ENCODE measurements at regions not wholly inside any gene's neighbourhood (a gene's known extent, or its start where the extent isn't known, plus 50 kb on each side); places are given as distances from the start of the nearest gene placed in this dataset.
A peak's percentile ranks its signal among the peaks of the same experiment; 100 is the strongest.

DNA sequence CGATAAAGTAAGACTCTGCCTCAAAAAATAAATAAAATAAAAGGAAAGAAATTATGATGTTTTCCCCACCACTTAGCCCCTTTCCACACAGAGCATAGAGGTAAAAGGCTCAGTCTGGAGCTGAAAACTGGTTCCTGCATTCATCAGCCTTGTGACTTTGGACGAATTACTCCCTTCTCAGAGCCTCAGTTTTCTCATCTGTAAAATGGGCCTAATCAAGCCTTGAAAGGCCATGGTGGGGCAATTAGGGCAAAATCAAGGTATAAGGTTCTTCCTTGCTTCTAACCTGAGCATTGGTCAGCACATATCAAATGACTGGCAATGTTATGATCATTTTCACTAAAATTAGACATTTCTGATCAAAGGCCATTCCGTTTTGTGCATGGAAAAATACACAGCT is 417.7 kb downstream of the MN1 start:
- DNase-seq (ENCODE audit: low spot score) = no peak
- in situ Hi-C loops (cut with HindIII; ENCODE audit: low sequenced_read_pairs) = no loop called here

- in situ Hi-C loops (cut with HindIII; ENCODE audit: low sequenced_read_pairs) = no loop called here
Measured at GRCh38 chr22:27385261-27385998, 416.1 kb downstream of the MN1 start.

DNA sequence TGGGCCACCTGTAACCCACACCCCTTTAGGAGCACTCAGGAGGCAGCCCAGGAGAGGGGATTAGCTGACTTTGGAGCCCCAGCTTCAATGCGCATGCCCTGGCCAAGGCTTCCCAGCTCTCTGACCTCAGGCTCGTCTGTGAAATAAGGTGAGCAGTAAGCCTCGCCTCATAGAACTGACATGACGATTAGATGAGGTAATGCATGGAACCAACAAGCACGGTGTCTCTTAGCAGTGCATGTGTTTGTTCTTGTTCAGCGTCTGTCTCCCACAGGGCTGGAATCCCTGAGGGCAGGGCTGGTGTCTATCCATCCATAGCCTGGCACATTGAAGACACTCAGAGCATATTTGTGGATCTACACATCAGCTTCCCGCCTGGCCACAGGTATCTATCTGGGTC is 415.4 kb downstream of the MN1 start:
- no peak for DNase-seq (ENCODE audit: low spot score)

More at GRCh38 chr22:27385261-27385998, 416.1 kb downstream of the MN1 start:
- no peak for DNase-seq (ENCODE audit: low spot score)

DNA sequence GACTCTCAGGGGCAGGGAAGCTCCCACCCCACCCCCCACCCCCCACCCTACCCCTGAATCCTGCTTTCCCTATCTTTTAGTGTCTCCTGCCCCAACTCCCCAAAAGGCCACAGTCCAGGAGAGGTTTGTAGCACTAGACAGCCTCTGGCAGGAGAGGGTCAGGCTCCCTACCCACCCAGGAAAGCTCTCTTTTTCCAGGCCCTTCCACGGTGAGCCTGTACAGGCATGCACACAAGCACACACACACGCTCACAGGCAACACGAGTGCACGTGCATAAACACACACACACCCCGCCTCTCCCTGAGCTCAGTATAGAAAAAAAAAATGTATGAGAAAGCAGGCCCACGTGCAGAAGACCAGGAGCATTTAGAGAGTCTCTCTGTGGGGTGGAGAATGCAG is 414.0 kb downstream of the MN1 start:
- DNase-seq (ENCODE audit: low spot score) = no peak
- in situ Hi-C loops (cut with HindIII; ENCODE audit: low sequenced_read_pairs) = no loop called here

More for the DNA sequence above, 415.4 kb downstream of the MN1 start:
- in situ Hi-C loops (cut with HindIII; ENCODE audit: low sequenced_read_pairs) = no loop called here

GRCh38 chr22:27388090-27388600 is 413.4 kb downstream of the MN1 start:
- in situ Hi-C loops (cut with HindIII; ENCODE audit: low sequenced_read_pairs) = no loop called here
- no peak for DNase-seq (ENCODE audit: low spot score)

DNA sequence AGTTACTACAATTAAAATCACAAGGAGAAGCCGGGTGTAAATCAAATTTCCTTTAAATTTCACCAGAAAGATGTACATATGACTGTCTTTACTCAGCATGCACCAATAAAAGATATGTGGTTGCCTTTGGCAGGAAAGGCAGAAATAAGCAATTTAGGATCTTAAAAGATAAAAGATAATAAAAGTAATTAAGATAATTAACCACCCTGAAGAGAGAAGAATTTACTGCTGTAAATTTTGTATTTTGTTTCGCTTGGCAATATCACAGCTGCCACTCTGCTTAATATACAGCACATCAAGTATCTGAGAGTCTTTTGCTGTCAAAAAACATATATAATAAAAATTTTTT is 411.9 kb downstream of the MN1 start:
- no peak for DNase-seq (ENCODE audit: low spot score)
- in situ Hi-C loops (cut with HindIII; ENCODE audit: low sequenced_read_pairs) = no loop called here

GRCh38 chr22:27391092-27391770 is 410.3 kb downstream of the MN1 start:
- DNase-seq (ENCODE audit: low spot score) = no peak
- in situ Hi-C loops (cut with HindIII; ENCODE audit: low sequenced_read_pairs) = no loop called here

GRCh38 chr22:27393371-27393770 is 408.2 kb downstream of the MN1 start:
- in situ Hi-C loops (cut with HindIII; ENCODE audit: low sequenced_read_pairs) = no loop called here
- no peak for DNase-seq (ENCODE audit: low spot score)

GRCh38 chr22:27394806-27395404 is 406.7 kb downstream of the MN1 start:
- in situ Hi-C loops (cut with HindIII; ENCODE audit: low sequenced_read_pairs) = no loop called here
- no peak for DNase-seq (ENCODE audit: low spot score)

DNA sequence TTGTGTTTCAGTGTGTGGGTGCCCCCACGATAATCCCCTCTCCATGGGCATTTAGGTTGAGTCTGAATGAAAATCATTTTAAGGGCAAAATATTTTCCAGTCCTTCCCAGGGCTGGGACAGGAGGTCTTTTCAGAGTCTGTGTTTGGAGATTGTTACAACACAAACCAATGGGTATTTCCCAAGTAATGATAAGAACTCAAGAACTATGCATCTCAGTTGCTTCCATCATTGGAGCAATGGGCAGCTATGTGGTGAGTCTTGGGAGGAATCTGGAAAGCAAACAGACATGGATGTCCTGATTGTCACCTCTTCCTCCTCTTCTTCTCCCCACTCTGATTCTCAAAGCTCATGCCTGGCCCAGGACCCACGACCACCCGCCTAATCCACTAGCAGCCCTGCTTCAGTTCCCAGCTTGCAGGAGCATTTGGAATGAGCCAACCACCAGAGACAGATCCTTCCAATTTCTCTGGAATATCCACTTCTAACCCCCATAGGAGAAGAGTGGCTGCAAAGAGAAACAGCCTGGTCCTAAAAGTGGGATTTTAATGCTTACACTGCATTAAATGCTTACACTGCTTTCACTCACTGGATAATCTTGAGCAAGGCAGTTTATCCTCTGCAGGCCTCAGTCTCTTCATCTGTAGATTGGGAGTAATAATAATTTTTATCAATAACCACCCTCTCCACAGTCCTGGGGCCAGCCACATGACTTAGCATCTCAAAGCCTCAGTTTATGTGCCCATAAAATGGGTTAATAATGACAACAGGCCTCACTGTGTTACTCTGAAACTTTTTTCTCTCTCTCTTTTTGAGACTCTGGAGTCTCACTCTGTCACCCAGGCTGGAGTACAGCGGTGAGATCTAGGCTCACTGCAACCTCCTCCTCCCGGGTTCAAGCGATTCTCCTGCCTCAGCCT is 404.3 kb downstream of the MN1 start:
- in situ Hi-C loops (cut with HindIII; ENCODE audit: low sequenced_read_pairs) = no loop called here
- DNase-seq (ENCODE audit: low spot score) = no peak

GRCh38 chr22:27397954-27398342 is 403.6 kb downstream of the MN1 start:
- in situ Hi-C loops (cut with HindIII; ENCODE audit: low sequenced_read_pairs) = no loop called here

GRCh38 chr22:27399161-27399560 is 402.4 kb downstream of the MN1 start:
- in situ Hi-C loops (cut with HindIII; ENCODE audit: low sequenced_read_pairs) = no loop called here
- DNase-seq (ENCODE audit: low spot score) = no peak

More at GRCh38 chr22:27397954-27398342, 403.6 kb downstream of the MN1 start:
- no peak for DNase-seq (ENCODE audit: low spot score)

DNA sequence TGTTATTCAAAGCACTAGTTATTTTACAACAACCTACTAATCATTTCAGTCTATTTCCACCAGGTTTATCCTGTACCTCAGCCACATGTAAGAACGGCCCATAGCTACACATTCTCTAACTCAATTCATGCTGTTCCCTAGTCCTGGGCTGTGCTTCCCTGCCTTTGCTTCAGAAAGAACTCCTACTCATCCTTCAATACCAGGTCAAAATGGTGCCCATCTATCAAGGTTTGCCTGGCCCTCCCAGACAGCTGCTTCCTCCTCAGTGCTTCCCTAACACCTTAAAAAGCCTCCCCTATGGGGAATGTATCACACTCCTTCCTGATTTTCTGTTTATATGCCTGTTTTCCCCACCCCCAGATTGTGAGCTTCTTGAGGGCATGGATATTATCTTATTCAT is 400.7 kb downstream of the MN1 start:
- in situ Hi-C loops (cut with HindIII; ENCODE audit: low sequenced_read_pairs) = no loop called here

DNA sequence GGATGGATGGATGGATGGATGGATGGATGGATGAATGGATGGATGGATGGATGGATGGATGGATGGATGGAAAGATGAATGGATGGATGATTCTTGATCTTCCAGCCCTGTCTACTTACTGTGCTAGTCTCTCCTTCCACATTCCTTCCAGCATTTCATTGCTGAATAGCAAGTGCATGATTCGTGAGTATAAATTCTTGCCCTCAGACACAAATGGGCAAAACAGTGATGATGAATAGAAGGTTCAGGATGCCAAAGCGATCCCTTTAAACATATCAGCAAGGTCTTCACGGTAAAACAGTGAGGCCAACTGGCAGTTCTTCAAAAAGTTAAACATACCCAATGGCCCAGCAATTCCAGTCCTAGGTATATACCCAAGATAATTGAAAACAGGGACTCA is 400.2 kb downstream of the MN1 start:
- DNase-seq (ENCODE audit: low spot score) = no peak

More for the DNA sequence above, 400.7 kb downstream of the MN1 start:
- no peak for DNase-seq (ENCODE audit: low spot score)

DNA sequence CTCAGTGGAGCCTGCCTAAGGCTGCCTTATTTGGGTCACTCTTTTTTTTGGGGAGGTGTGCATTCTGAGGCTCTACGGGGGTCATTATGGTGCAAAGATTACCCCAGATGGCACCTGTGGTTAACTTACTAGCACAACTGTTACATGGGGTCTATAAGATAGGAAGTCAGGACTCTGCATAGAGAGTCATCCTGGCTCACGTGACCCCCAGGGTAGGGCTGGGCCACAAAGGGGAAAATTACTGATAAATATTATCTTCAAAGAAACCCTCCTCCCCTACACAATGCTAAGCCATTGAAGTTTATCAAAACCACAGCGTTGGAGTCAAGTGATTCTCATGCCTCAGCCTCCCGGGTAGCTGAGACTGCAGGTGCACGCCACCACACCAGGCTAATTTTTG is 397.1 kb downstream of the MN1 start:
- in situ Hi-C loops (cut with HindIII; ENCODE audit: low sequenced_read_pairs) = no loop called here
- no peak for DNase-seq (ENCODE audit: low spot score)

More for the DNA sequence above, 400.2 kb downstream of the MN1 start:
- in situ Hi-C loops (cut with HindIII; ENCODE audit: low sequenced_read_pairs) = no loop called here

DNA sequence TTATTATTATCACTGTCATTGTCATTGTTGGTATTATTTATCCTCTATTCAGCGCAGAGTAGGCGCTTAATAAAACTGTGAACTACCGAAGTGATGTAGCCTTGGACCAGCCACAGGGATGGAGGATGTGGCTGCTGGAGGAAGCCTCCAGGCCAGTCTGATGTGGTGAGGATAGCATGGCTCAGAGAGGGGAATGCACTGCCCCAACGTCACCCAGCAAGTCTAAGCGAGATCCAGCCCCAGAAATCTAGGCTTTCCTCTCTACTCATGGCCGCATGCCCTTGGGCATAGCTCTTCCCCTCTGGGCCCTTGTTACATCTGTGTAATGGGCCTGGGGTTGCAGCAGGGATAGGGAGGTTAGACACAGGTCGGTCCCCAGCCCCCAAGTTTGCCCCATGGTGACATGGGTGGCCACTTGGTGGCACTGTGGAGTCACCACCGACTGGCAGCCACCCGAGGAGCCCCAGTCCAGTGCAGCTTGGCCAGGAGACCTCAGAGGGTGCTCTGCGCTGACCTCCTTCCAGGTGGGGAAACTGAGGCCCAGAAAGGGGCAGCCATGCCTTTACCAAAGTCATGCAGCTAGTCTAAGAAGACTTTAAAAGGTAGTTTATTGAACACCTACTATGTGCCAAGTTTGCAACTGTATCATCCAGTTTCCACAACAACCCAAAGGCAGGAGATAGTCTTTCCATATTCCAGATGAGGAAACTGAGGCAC is 395.7 kb downstream of the MN1 start:
- in situ Hi-C loops (cut with HindIII; ENCODE audit: low sequenced_read_pairs) = no loop called here
- peak; percentile 0 for DNase-seq (ENCODE audit: low spot score)

DNA sequence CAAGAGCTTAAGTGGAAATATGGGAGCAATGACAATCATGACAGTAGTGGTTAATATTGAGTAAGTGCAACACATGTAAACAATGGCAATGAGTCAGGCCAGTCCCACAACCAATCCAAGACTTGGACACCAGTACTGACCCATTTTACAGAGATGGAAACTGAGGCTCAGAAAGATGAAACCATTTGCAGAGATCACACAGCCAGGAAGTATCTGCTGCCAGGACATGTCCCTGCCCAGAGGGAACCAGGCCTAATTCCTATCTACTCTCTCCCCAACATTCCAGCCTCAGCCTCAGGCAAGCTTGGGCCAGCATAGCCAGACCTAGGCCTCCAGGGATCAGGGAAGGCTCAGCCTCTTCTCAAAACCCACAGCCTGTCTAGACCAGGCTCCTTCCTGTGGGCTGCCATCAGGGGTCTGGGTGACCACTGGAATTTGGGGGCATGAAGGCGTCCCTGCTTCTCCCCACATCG is 395.1 kb downstream of the MN1 start:
- DNase-seq (ENCODE audit: low spot score) = no peak
- in situ Hi-C loops (cut with HindIII; ENCODE audit: low sequenced_read_pairs) = no loop called here

DNA sequence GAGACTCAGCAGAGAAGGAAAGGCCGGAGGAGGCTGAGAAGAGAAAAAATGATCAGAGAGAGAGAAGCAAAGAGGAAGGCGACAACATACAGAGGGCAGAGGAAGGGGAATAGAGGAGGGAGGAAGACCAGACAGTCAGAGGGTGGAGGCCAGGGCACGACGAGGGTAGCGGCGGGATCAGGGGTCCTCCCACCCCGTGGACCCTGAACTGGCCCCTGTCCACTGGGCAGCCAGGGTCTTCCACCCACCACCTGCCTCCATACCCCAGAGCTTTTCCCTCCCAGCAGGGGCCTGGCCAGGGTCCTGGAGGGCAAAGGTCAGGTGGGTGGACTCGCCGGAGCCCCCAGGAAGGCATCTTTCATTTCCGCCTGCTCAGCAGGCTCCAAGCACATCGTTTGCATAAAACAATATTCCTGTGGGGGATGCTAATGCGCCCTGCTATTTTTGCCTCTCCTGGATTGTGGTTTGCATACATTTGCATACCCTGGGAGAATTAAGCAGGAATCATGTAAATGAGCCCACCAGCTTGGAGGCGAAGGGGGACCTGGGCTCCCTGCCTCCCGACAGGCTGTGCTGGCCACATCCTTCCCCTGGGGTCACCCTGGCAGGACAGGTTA is 394.1 kb downstream of the MN1 start:
- in situ Hi-C loops (cut with HindIII; ENCODE audit: low sequenced_read_pairs) = no loop called here
- no peak for DNase-seq (ENCODE audit: low spot score)

Measured in G401 (cell line).